ENCODE measurements at regions not wholly inside any gene's neighbourhood (a gene's known extent, or its start where the extent isn't known, plus 50 kb on each side); places are given as distances from the start of the nearest gene placed in this dataset.

GRCh38 chrX:137366018-137366633 is 199.8 kb upstream of the ZIC3 start:
- DNase-seq (ENCODE audit: low spot score) = no peak

- DNase-seq (ENCODE audit: low spot score) = no peak
Observed at GRCh38 chrX:137363559-137363958, 202.4 kb upstream of the ZIC3 start.

- no peak for DNase-seq (ENCODE audit: low spot score)
Observed at GRCh38 chrX:137362583-137362982, 203.3 kb upstream of the ZIC3 start.

GRCh38 chrX:137354851-137355250 is 211.1 kb upstream of the ZIC3 start:
- no peak for DNase-seq (ENCODE audit: low spot score)

- no peak for DNase-seq (ENCODE audit: low spot score)
Observed at GRCh38 chrX:137353404-137353803, 212.5 kb upstream of the ZIC3 start.

- no peak for DNase-seq (ENCODE audit: low spot score)
Observed at GRCh38 chrX:137352101-137352660, 213.7 kb upstream of the ZIC3 start.

- DNase-seq (ENCODE audit: low spot score) = no peak
Observed at GRCh38 chrX:137342969-137343368, 223.0 kb upstream of the ZIC3 start.

GRCh38 chrX:137313627-137314026 is 252.3 kb upstream of the ZIC3 start:
- no peak for DNase-seq (ENCODE audit: low spot score)

GRCh38 chrX:137305404-137305803 is 260.5 kb upstream of the ZIC3 start:
- no peak for DNase-seq (ENCODE audit: low spot score)

GRCh38 chrX:137297167-137297566 is 263.4 kb upstream of the GPR101 start:
- DNase-seq (ENCODE audit: low spot score) = no peak

- DNase-seq (ENCODE audit: low spot score) = no peak
Observed at GRCh38 chrX:137290011-137290410, 256.2 kb upstream of the GPR101 start.

- DNase-seq (ENCODE audit: low spot score) = no peak
Observed at GRCh38 chrX:137287191-137287590, 253.4 kb upstream of the GPR101 start.

- DNase-seq (ENCODE audit: low spot score) = no peak
Observed at GRCh38 chrX:137286423-137286822, 252.6 kb upstream of the GPR101 start.

GRCh38 chrX:137278825-137279224 is 245.0 kb upstream of the GPR101 start:
- no peak for DNase-seq (ENCODE audit: low spot score)

- no peak for DNase-seq (ENCODE audit: low spot score)
Observed at GRCh38 chrX:137263374-137263773, 229.6 kb upstream of the GPR101 start.

- no peak for DNase-seq (ENCODE audit: low spot score)
Observed at GRCh38 chrX:137245183-137245582, 211.4 kb upstream of the GPR101 start.

GRCh38 chrX:137236837-137237236 is 203.0 kb upstream of the GPR101 start:
- DNase-seq (ENCODE audit: low spot score) = no peak

GRCh38 chrX:137234651-137235402 is 201.0 kb upstream of the GPR101 start:
- no peak for DNase-seq (ENCODE audit: low spot score)

GRCh38 chrX:137233478-137233877 is 199.7 kb upstream of the GPR101 start:
- DNase-seq (ENCODE audit: low spot score) = no peak

GRCh38 chrX:137227151-137227550 is 193.4 kb upstream of the GPR101 start:
- DNase-seq (ENCODE audit: low spot score) = no peak

GRCh38 chrX:137215467-137215866 is 181.7 kb upstream of the GPR101 start:
- DNase-seq (ENCODE audit: low spot score) = no peak

- no peak for DNase-seq (ENCODE audit: low spot score)
Observed at GRCh38 chrX:137212078-137212632, 178.4 kb upstream of the GPR101 start.

- DNase-seq (ENCODE audit: low spot score) = no peak
Observed at GRCh38 chrX:137198040-137198439, 164.2 kb upstream of the GPR101 start.
